Body of pancreas (tissue), 4 donors: ENCODE measurements at regions not wholly inside any gene's neighbourhood (a gene's known extent, or its start where the extent isn't known, plus 50 kb on each side); places are given as distances from the start of the nearest gene placed in this dataset.
"Not testable (repeated sequence)": the region's sequence is repeated elsewhere in the genome, so short reads cannot be mapped to it uniquely, and the experiment has no call there.

ENCODE experiments used
- ATAC-seq: fragments of 150-250 bp; one replicate; pipeline ENCODE4 v1.9.1; 2016
- DNase-seq, 4 donors: peaks; one replicate each; pipeline ENCODE4 v3.0.0-alpha.2; 2019
- H3K27ac ChIP-seq, 4 donors: fragments of 200-600 bp; sonication (generic); 1 replicate in 3 of 4; 2 replicates in 1 of 4; pipeline versions ENCODE4 v1.5.1 to v1.6.1; 2016 to 2019; ENCODE audit warnings: mild to moderate bottlenecking in 1 of 4, mixed read lengths in 1 of 4, moderate library complexity in 1 of 4
- H3K27me3 ChIP-seq, 2 donors: fragments of 200-600 bp; sonication (generic); one replicate each; pipeline ENCODE4 v1.6.0; 2016; ENCODE audit warnings: mild to moderate bottlenecking in 1 of 2
- H3K36me3 ChIP-seq, 2 donors: fragments of 200-600 bp; sonication (generic); replicated peaks in 1 of 2; 2 replicates each; pipeline ENCODE4 v1.5.1; 2016; ENCODE audit warnings: low read depth in 2 of 2; ENCODE audit not compliant: insufficient read depth in 1 of 2
- H3K4me1 ChIP-seq: fragments of 200-600 bp; sonication (generic); one replicate; pipeline ENCODE4 v1.6.0; 2016
- H3K4me3 ChIP-seq, 2 donors: fragments of 200-600 bp; sonication (generic); 1 replicate in 1 of 2; 2 replicates in 1 of 2; pipeline ENCODE4 v1.5.1; 2016 to 2019
- H3K9me3 ChIP-seq, 3 donors: fragments of 200-600 bp; sonication (generic); 1 replicate in 2 of 3; 2 replicates in 1 of 3; pipeline ENCODE4 v1.5.1; 2016
- POLR2A ChIP-seq, 3 donors: fragments of 450-650 bp; IDR thresholded peaks; one replicate each; pipeline ENCODE4 v1.6.1; 2016; ENCODE audit warnings: antibody characterized with exemption in 3 of 3, mild to moderate bottlenecking in 2 of 3
- WGBS, 2 donors: methylation state at CpG; one replicate each; pipeline ENCODE4 v1.1.5; 2017; 5-methylcytosine and 5-hydroxymethylcytosine counted together
- intact Hi-C: fragments of 100-400 bp; cut with DNase I; formaldehyde crosslinking; loops from one replicate; pipeline ENCODE4 v1.15.1; 2023
- TF ChIP-seq, protein P1 (sequence below), 7 experiments: fragments of 450-650 bp in 4 of 7; fragments of 200-600 bp in 3 of 7; sonication (generic) in 3 of 7; IDR thresholded peaks; one replicate each; pipeline ENCODE4 v1.5.1; 2016 to 2019; ENCODE audit warnings: antibody characterized with exemption in 7 of 7

- intact Hi-C loops, H3K9me3 ChIP-seq, H3K27ac ChIP-seq, H3K27me3 ChIP-seq, H3K4me3 ChIP-seq, ATAC-seq, H3K4me1 ChIP-seq, H3K36me3 ChIP-seq, DNase-seq: not testable (repeated sequence)
- WGBS, 2 donors = 22% methylated on average over 4 of the region's 5 CpGs; no CpG with 5 or more reads in 1 of the 2 donors
Measured at GRCh38 chr2:111506936-111507335, 377.1 kb downstream of the ANAPC1 start.

GRCh38 chr2:111509225-111509869 is 374.6 kb downstream of the ANAPC1 start:
- ATAC-seq, H3K27ac ChIP-seq, H3K36me3 ChIP-seq, H3K4me1 ChIP-seq, DNase-seq, H3K4me3 ChIP-seq, H3K9me3 ChIP-seq, intact Hi-C loops, H3K27me3 ChIP-seq: not testable (repeated sequence)
- 77 to 88% methylated on average over 6 of the region's 6 CpGs for WGBS, 2 donors

DNA sequence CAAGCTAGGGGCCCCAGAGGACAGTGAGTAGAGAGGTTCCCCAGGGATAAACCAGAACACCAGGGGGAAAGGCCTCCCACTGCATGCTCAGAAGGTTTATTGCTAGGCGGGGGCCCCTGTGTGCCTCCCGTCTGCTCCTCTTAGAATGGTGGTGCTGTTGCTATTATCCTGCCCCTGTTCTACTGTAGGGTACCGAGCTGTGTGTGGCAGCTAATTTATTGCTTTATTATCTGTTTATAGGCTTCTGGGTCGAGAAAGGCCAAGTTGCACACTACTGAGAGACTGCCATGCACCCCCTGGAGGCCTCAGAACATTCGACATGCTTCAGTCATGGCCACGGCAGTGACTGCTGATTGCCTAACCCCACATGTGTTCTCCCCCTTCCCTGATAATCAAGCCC is 373.6 kb downstream of the ANAPC1 start:
- H3K4me1 ChIP-seq, ATAC-seq, H3K27ac ChIP-seq, H3K27me3 ChIP-seq, H3K9me3 ChIP-seq, H3K36me3 ChIP-seq, DNase-seq, intact Hi-C loops, H3K4me3 ChIP-seq: not testable (repeated sequence)
- WGBS, 2 donors = 87% methylated on average over 3 of the region's 6 CpGs

- H3K4me1 ChIP-seq, DNase-seq, H3K4me3 ChIP-seq, intact Hi-C loops, H3K27me3 ChIP-seq, ATAC-seq, H3K36me3 ChIP-seq, H3K27ac ChIP-seq, H3K9me3 ChIP-seq: not testable (repeated sequence)
- WGBS, 2 donors = 59% methylated on average over 3 of the region's 3 CpGs; no CpG with 5 or more reads in 1 of the 2 donors
Measured at GRCh38 chr2:111511062-111511461, 372.9 kb downstream of the ANAPC1 start.

- H3K9me3 ChIP-seq, intact Hi-C loops, H3K27ac ChIP-seq, H3K4me3 ChIP-seq, H3K36me3 ChIP-seq, H3K27me3 ChIP-seq, DNase-seq, H3K4me1 ChIP-seq, ATAC-seq: not testable (repeated sequence)
- 59 to 75% methylated on average over 2 to 3 of the region's 3 CpGs for WGBS, 2 donors
Measured at GRCh38 chr2:111512378-111512777, 371.6 kb downstream of the ANAPC1 start.

- intact Hi-C loops = not testable (repeated sequence)
Measured at GRCh38 chr2:111514138-111514537, 369.9 kb downstream of the ANAPC1 start.

DNA sequence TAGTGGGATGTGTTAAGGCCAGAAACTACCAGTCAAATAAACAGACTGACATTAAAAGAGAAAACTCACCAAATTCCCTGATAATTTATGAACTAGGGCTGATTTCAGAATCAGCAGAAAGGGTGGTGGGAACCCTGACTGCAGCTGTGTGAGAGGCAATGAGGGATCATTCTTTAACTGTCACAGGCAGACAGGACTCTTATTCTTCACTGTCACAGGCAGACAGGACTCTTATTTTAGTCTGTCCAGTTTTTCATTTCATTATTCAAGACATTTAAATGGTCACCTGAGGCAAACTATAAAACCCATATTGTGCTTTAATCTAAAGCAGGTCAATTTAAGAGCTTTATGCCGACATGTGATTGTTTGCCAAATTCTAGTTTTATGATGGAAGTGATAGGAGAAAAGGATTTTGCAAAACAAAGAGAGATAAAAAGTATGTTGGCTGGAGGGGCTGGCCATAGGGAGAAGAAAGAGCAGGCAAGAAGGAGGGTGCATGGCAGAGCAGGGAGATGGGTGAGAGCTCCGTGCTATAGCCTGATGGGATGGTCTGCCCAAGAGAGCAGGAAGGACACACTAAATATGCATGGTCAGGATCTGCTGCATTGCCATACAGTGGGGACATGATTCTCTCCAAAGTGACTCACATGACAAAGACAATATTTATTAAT is 366.8 kb downstream of the ANAPC1 start:
- 29 to 54% methylated on average over 1 of the region's 2 CpGs for WGBS, 2 donors
- intact Hi-C loops = not testable (repeated sequence)

More at GRCh38 chr2:111514138-111514537, 369.9 kb downstream of the ANAPC1 start:
- H3K4me1 ChIP-seq, DNase-seq, H3K36me3 ChIP-seq, H3K27ac ChIP-seq, H3K9me3 ChIP-seq, ATAC-seq, H3K4me3 ChIP-seq, H3K27me3 ChIP-seq: not testable (repeated sequence)
- WGBS, 2 donors = 76 to 77% methylated on average over 3 to 4 of the region's 4 CpGs

DNA sequence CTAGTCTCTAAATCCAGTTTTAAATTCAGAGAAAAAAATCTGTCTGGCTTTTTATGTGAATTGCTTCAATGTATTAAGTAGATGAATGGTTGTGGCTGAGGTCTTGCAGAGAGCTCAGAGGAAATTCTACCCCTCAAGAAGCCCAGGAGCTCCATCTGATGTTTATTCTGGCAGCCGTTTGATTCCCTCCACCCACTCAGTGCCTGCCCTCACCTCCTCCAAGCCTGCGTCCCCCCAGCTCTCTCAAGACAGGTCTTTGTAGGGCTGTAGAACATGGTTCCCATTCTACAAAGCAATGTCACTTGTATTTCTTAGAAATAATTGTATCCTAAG is 366.3 kb downstream of the ANAPC1 start:
- H3K27ac ChIP-seq, H3K4me3 ChIP-seq, H3K36me3 ChIP-seq, H3K4me1 ChIP-seq, H3K27me3 ChIP-seq, ATAC-seq, DNase-seq, H3K9me3 ChIP-seq, intact Hi-C loops: not testable (repeated sequence)
- WGBS, 2 donors = 71 to 76% methylated on average over 2 of the region's 2 CpGs

More for the DNA sequence above, 366.8 kb downstream of the ANAPC1 start:
- not testable (repeated sequence) for H3K4me3 ChIP-seq, H3K27me3 ChIP-seq, H3K9me3 ChIP-seq, DNase-seq, H3K36me3 ChIP-seq, H3K27ac ChIP-seq, H3K4me1 ChIP-seq, ATAC-seq

GRCh38 chr2:111519071-111519470 is 364.9 kb downstream of the ANAPC1 start:
- ATAC-seq (no peak), DNase-seq (no peak)
- Histone ChIP-seq H3K4me1 (peaks cover 9% of the 10 kb centered on the region), H3K36me3 (no peaks in the 10 kb centered on the region), H3K9me3 (no peaks in the 10 kb centered on the region), H3K27me3 (no peaks in the 10 kb centered on the region), H3K4me3 (no peak overlapping the region), H3K27ac (no peak overlapping the region)
- intact Hi-C loops = no loop called here
- TF ChIP-seq, protein P1, sequence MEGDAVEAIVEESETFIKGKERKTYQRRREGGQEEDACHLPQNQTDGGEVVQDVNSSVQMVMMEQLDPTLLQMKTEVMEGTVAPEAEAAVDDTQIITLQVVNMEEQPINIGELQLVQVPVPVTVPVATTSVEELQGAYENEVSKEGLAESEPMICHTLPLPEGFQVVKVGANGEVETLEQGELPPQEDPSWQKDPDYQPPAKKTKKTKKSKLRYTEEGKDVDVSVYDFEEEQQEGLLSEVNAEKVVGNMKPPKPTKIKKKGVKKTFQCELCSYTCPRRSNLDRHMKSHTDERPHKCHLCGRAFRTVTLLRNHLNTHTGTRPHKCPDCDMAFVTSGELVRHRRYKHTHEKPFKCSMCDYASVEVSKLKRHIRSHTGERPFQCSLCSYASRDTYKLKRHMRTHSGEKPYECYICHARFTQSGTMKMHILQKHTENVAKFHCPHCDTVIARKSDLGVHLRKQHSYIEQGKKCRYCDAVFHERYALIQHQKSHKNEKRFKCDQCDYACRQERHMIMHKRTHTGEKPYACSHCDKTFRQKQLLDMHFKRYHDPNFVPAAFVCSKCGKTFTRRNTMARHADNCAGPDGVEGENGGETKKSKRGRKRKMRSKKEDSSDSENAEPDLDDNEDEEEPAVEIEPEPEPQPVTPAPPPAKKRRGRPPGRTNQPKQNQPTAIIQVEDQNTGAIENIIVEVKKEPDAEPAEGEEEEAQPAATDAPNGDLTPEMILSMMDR (IDR thresholded peaks at IDR 0.05) = no peak
- TF ChIP-seq POLR2A (IDR thresholded peaks at IDR 0.05) = no peak
- WGBS, 2 donors = 48 to 74% methylated on average over 3 of the region's 3 CpGs
